Fibroblast of lung (primary cell): ENCODE measurements at regions not wholly inside any gene's neighbourhood (a gene's known extent, or its start where the extent isn't known, plus 50 kb on each side); places are given as distances from the start of the nearest gene placed in this dataset.

ENCODE experiments used
- DNase-seq, 2 donors: peaks; one replicate each; pipeline versions ENCODE4 v3.0.0 to v3.0.0-alpha.2; 2010; ENCODE audit warnings: low read depth in 2 of 2
- H2AFZ ChIP-seq: 2 replicates; pipeline ENCODE4 v1.5.1; 2012; ENCODE audit warnings: low read length, control low read depth, inconsistent platforms
- H3K27ac ChIP-seq: 2 replicates; pipeline ENCODE4 v1.5.1; 2011; ENCODE audit warnings: low read length, control low read depth; ENCODE audit not compliant: insufficient read depth
- H3K27me3 ChIP-seq: 2 replicates; pipeline ENCODE4 v1.5.1; 2011; ENCODE audit warnings: mild to moderate bottlenecking, low read length; ENCODE audit not compliant: control insufficient read depth, insufficient read depth
- H3K36me3 ChIP-seq: 2 replicates; pipeline ENCODE4 v1.5.1; 2011; ENCODE audit warnings: low read length; ENCODE audit not compliant: control insufficient read depth, insufficient read depth
- H3K4me1 ChIP-seq: 2 replicates; pipeline ENCODE4 v1.5.1; 2011; ENCODE audit warnings: low read length; ENCODE audit not compliant: control insufficient read depth, insufficient read depth; ENCODE audit errors: extremely low read depth
- H3K4me2 ChIP-seq: 2 replicates; pipeline ENCODE4 v1.5.1; 2011; ENCODE audit warnings: low read length, control low read depth; ENCODE audit not compliant: insufficient read depth; ENCODE audit errors: extremely low read depth
- H3K4me3 ChIP-seq, 4 experiments: fragments of 200-600 bp in 1 of 4; sonication (generic) in 1 of 4; replicated peaks in 1 of 4; 2 replicates each; pipeline ENCODE4 v1.5.1; 2011 to 2016; ENCODE audit warnings: low read length in 4 of 4, low read depth in 3 of 4, mild to moderate bottlenecking in 3 of 4, control low read depth in 2 of 4, inconsistent platforms in 1 of 4, mixed read lengths in 1 of 4; ENCODE audit not compliant: insufficient read depth in 1 of 4; ENCODE audit errors: control extremely low read depth in 1 of 4
- H3K79me2 ChIP-seq: 2 replicates; pipeline ENCODE4 v1.5.1; 2012; ENCODE audit warnings: mild to moderate bottlenecking, low read length, inconsistent platforms; ENCODE audit not compliant: control insufficient read depth, insufficient read depth
- H3K9ac ChIP-seq: 2 replicates; pipeline ENCODE4 v1.5.1; 2011; ENCODE audit warnings: mild to moderate bottlenecking, low read length, control low read depth; ENCODE audit not compliant: insufficient read depth
- H3K9me3 ChIP-seq: 2 replicates; pipeline ENCODE4 v1.5.1; 2012; ENCODE audit warnings: low read depth, low read length; ENCODE audit not compliant: control insufficient read depth, insufficient read depth
- H4K20me1 ChIP-seq: 2 replicates; pipeline ENCODE4 v1.5.1; 2011; ENCODE audit warnings: low read length; ENCODE audit not compliant: control insufficient read depth, insufficient read depth; ENCODE audit errors: extremely low read depth
- CTCF ChIP-seq, 2 donors: IDR thresholded peaks in 1 of 2; conservative IDR thresholded peaks in 1 of 2; 1 replicate in 1 of 2; 2 replicates in 1 of 2; pipeline ENCODE4 v1.5.1; 2011 to 2012; ENCODE audit warnings: low read length in 2 of 2, control low read depth in 1 of 2, inconsistent platforms in 1 of 2, low read depth in 1 of 2, mild to moderate bottlenecking in 1 of 2
- EZH2 ChIP-seq: IDR thresholded peaks from 2 replicates; pipeline ENCODE4 v1.5.1; 2012; ENCODE audit warnings: low read length, control low read depth, mild to moderate bottlenecking; ENCODE audit errors: missing control alignments

- no peaks in the 10 kb centered on the region for H4K20me1 ChIP-seq
- no peaks in the 10 kb centered on the region for H3K4me1 ChIP-seq
- no peak overlapping the region for H3K4me3 ChIP-seq
- DNase-seq = no peak
- no peak overlapping the region for H3K9ac ChIP-seq
- H3K9me3 ChIP-seq = no peaks in the 10 kb centered on the region
- H3K4me2 ChIP-seq = no peak overlapping the region
- H3K36me3 ChIP-seq = no peaks in the 10 kb centered on the region
- no peak overlapping the region for H2AFZ ChIP-seq
- no peaks in the 10 kb centered on the region for H3K27me3 ChIP-seq
- TF ChIP-seq CTCF (conservative IDR thresholded peaks at IDR 0.05 in 1 of 2, IDR thresholded peaks at IDR 0.05 in 1 of 2; ENCODE audit: low read depth in 1 of 2, low read length in 2 of 2) (no peak), EZH2 (no peak)
- no peaks in the 10 kb centered on the region for H3K79me2 ChIP-seq
- H3K27ac ChIP-seq = no peak overlapping the region
Measured at GRCh38 chr3:72517336-72517735, 330.9 kb downstream of the SHQ1 start.

GRCh38 chr3:72516361-72516760, 331.9 kb downstream of the SHQ1 start:
- Histone ChIP-seq H3K27ac (no peak overlapping the region), H3K79me2 (no peaks in the 10 kb centered on the region), H3K27me3 (no peaks in the 10 kb centered on the region), H3K4me2 (no peak overlapping the region), H2AFZ (no peak overlapping the region), H3K4me1 (no peaks in the 10 kb centered on the region), H3K36me3 (no peaks in the 10 kb centered on the region), H4K20me1 (no peaks in the 10 kb centered on the region), H3K9me3 (no peaks in the 10 kb centered on the region), H3K9ac (no peak overlapping the region), H3K4me3 (no peak overlapping the region)
- DNase-seq = no peak
- no peak for TF ChIP-seq CTCF (conservative IDR thresholded peaks at IDR 0.05 in 1 of 2, IDR thresholded peaks at IDR 0.05 in 1 of 2; ENCODE audit: low read depth in 1 of 2, low read length in 2 of 2)
- TF ChIP-seq EZH2 = no peak

DNA sequence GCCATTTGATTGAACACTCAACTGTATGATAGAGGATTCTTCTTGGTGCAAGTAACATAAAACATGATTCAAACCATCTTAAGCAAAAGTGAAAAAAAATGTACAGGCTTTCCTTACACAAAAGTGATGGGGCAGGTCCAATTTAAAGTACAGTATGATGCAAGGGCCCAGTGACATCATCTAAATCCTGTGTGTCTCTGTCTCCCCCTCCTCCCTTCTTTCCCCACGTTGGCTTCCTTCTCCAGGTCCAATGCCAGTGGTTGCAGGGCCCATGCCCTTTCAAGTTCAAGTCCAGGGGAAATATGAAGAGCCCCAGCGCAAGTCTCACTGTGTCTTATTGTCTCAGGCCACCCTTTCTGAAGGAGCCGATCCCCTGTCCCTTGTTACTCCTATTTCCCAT, 332.3 kb downstream of the SHQ1 start:
- H3K79me2 ChIP-seq = no peaks in the 10 kb centered on the region
- TF ChIP-seq EZH2 (no peak), CTCF (conservative IDR thresholded peaks at IDR 0.05 in 1 of 2, IDR thresholded peaks at IDR 0.05 in 1 of 2; ENCODE audit: low read depth in 1 of 2, low read length in 2 of 2) (no peak)
- no peak overlapping the region for H3K27ac ChIP-seq
- H2AFZ ChIP-seq = no peak overlapping the region
- no peak overlapping the region for H3K9ac ChIP-seq
- no peaks in the 10 kb centered on the region for H3K4me1 ChIP-seq
- DNase-seq = peak in 1 of 2 donors; percentile 44
- no peaks in the 10 kb centered on the region for H3K9me3 ChIP-seq
- no peaks in the 10 kb centered on the region for H3K27me3 ChIP-seq
- no peak overlapping the region for H3K4me3 ChIP-seq
- no peaks in the 10 kb centered on the region for H4K20me1 ChIP-seq
- no peaks in the 10 kb centered on the region for H3K36me3 ChIP-seq
- H3K4me2 ChIP-seq = no peak overlapping the region
